Frontal cortex (tissue), 3 donors: ENCODE measurements at regions not wholly inside any gene's neighbourhood (a gene's known extent, or its start where the extent isn't known, plus 50 kb on each side); places are given as distances from the start of the nearest gene placed in this dataset.
A peak's percentile ranks its signal among the peaks of the same experiment; 100 is the strongest.
"Not testable (repeated sequence)": the region's sequence is repeated elsewhere in the genome, so short reads cannot be mapped to it uniquely, and the experiment has no call there.

ENCODE experiments used
- DNase-seq, 2 donors: peaks; one replicate each; pipeline ENCODE4 v3.0.0; 2012; ENCODE audit warnings: low spot score in 2 of 2
- FAIRE-seq: peaks from 2 replicates; lab custom pipeline; 2012; peaks lifted over from hg19 to GRCh38; lab: Jason Lieb, UNC
- donor health status: control.
- donor health status: control.
- donor health status: control.

DNA sequence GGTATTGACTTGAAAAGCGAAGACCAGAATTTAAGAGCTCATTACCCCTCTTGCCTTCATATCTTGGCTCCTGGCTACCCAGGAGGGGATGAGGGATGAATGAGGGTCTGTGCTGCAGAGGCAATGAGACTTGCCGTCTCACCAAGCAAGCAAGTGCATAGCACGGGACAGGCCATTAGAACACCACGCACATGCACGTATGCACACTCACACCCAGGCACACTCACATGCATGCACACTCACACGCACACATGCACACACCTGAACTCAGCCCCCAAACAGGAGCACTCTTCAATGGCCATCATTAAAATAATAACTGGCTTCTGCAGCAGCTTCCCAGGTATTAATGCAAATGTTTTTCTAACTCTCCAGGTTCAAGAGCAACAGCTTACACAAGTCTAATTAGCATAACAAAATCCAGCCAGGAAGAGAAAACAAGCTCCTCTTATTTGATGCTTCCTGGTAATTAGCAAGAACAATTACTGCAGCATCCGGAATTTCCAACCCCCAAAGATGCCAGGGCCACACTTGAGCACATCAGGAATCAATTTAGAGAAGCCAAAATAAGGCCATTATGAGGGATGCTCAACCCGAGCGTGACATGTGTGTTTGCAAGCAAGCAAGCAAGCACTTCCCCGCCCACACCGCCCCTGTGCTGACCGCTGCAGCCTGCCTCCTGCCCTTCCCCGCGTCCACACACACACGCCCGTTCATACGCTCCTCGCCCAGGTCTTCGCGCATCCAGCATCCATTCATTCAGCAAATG is 171.6 kb upstream of the TNRC6C start:
- FAIRE-seq (no peak), DNase-seq (no peak)

DNA sequence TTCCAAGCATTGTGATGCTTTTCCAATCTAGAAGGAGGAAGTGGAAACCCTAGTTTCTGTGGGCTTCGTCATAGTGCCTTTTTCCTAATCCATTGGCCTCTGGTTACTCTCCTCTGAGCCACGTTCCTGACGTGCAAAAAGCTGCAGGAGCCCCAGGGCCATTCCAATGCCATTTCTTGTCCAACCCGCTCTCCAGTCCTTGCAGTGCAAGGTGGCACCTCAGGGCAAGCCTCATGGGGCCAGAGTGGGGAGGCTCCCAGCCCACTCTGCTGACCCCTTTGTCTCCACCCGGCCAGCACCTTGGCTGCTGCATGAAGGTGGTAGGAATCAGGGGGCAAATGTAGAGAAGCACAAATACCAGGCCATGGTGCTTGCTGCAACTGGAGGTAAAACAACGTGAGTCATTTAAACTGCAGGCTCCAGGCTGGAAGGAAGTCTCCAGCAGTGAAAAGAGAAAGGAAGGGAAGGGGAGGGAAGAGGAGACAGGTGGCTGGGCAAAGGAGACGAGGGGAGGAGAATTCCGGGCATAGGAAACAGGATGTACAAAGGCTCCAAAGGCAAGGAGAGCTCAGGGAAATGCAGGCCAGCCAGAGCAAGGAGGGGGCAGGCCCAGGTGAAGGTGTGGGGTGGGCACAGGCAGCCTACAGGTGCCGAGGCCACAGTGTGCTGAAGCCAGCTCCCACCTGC is 168.2 kb upstream of the TNRC6C start:
- DNase-seq (no peak), FAIRE-seq (no peak)

GRCh38 chr17:77792626-77793025 is 165.9 kb upstream of the TNRC6C start:
- DNase-seq (no peak), FAIRE-seq (no peak)

GRCh38 chr17:77793146-77793970 is 165.1 kb upstream of the TNRC6C start:
- no peak for FAIRE-seq
- DNase-seq = no peak

GRCh38 chr17:77793971-77794235 is 164.6 kb upstream of the TNRC6C start:
- DNase-seq = no peak
- FAIRE-seq = no peak

- FAIRE-seq (no peak), DNase-seq (no peak)
Observed at GRCh38 chr17:77794846-77795245, 163.7 kb upstream of the TNRC6C start.

- FAIRE-seq = no peak
- DNase-seq = no peak
Observed at GRCh38 chr17:77795685-77796084, 162.8 kb upstream of the TNRC6C start.

GRCh38 chr17:77796176-77796860 is 162.2 kb upstream of the TNRC6C start:
- DNase-seq = no peak
- no peak for FAIRE-seq

- DNase-seq = no peak
- FAIRE-seq = no peak
Observed at GRCh38 chr17:77798031-77798430, 160.5 kb upstream of the TNRC6C start.

- no peak for FAIRE-seq
Observed at GRCh38 chr17:77798481-77798880, 160.0 kb upstream of the TNRC6C start.

GRCh38 chr17:77800816-77801215 is 157.7 kb upstream of the TNRC6C start:
- FAIRE-seq (no peak), DNase-seq (no peak)

More at GRCh38 chr17:77798481-77798880, 160.0 kb upstream of the TNRC6C start:
- no peak for DNase-seq

- DNase-seq = no peak
Observed at GRCh38 chr17:77801545-77802332, 156.8 kb upstream of the TNRC6C start.

DNA sequence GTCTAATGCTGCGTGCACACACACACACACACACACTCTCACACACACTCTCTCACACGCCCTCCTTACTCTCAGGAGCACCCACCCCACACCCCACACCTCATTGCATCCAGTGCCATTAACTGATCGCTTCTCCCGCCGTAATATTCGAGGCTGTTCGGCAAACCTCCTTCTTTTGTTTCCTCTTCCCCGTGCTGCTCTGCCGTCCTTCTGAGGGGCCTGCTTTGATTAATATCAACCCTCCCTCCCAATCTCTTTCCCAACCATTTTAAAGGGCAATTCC is 156.2 kb upstream of the TNRC6C start:
- no peak for FAIRE-seq
- no peak for DNase-seq

More at GRCh38 chr17:77801545-77802332, 156.8 kb upstream of the TNRC6C start:
- FAIRE-seq = no peak

- FAIRE-seq (no peak), DNase-seq (peak in 1 of 2 donors; percentile 56)
Observed at GRCh38 chr17:77802811-77803220, 155.7 kb upstream of the TNRC6C start.

DNA sequence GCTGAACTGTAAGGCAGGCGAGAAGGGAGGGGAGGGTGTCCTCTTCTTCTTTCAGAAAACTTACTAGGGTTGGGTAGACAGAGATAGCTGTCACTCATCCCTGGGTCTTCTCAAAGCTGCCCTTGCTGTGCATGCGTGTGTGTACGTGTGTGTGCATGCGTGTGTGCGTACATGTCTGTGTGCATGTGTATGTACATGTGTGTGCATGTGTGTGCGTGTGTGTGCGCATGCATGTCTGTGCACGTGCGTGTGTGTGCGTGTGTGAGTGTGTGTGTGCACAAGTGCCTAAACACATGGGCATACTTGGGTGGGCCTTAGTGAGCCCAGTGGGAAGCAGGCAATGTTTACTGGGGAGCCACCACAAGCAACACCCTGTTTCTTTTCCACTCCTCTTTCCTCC is 154.8 kb upstream of the TNRC6C start:
- DNase-seq (no peak), FAIRE-seq (no peak)

DNA sequence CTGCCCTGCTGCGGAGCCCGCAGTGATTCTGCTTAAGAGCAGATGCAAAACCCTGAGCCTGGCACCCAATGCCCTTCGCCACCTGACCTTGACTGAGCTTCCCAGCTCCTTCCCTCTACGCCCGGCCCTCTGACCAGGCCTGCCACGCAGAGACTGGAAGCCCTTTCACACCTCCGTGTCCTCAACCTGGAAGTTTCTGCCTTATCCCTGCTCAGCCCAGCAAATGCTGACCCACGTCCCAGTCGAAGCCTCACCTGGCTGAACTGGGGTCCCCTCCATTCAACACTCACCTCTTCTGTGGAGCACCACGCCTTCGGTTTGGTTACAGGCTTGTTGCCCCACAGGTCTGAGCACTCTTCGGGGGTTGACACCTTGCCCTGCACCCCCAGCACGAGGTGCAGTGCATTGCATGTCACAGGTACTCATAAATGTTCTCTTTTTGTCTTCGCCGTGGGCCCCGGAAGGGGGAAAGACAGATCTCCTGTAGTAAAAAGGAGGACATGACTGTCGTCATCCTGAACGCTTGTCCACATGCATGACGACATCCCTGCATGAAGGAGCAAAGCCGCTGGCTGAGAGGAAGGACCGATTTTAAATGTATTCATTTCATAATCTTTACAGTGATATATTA is 153.6 kb upstream of the TNRC6C start:
- DNase-seq (no peak), FAIRE-seq (no peak)

DNA sequence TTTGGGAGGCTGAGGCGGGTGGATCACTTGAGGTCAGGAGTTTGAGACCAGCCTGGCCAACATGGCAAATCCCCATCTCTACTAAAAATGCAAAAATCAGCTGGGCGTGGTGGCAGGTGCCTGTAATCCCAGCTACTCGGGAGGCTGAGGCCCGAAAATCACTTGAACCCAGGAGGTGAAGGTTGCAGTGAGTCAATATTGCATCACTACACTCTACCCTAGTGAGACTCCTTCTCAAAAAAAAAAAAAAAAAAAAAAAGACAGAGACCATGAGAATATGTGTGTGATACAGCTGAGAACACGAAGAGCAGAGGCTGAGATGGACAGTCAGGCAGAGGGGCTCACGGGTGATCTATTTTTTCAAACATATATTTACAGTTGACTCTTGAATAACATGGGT is 152.5 kb upstream of the TNRC6C start:
- FAIRE-seq, DNase-seq: not testable (repeated sequence)

DNA sequence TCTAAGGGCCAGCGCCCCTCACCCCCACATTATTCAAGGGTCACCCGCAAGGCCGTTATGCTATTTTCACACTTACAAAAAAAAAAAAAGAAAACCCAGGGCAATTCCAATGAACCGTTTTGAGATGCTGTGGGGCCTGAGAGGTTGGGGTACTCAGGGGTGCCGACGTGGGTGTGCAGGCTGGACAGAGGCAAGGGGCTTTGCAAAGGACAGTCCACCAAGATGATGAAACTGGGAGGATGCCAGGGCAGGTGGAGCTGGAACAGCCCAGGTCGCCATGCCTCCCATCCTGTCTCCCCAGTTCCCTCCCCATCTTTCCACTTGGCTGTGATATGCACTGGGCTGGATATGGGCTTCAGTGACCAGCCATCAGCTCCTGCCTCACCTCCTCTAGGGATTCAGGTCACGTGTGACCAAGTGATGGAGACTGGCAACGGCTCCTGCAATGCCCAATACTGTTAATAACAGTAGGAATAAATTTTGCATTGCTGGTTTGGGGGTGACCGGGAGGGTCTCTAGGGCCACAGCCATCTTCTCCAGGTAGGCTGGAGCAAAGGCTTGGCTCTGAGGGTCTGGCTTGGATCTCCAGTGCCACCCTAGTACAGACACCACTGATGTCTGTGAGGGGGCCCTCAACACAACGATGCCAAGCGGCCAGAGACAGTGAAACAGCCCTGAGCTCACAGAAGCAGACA is 151.3 kb upstream of the TNRC6C start:
- no peak for DNase-seq
- no peak for FAIRE-seq
